Stimulated activated naive CD4-positive, alpha-beta T cell treated with Interleukin-2 at 50 U/mL for 16 hours (primary cell): ENCODE measurements at regions not wholly inside any gene's neighbourhood (a gene's known extent, or its start where the extent isn't known, plus 50 kb on each side); places are given as distances from the start of the nearest gene placed in this dataset.

Experiments
- DNase-seq: peaks from one replicate; lab custom pipeline; 2025; lab: John Stamatoyannopoulos, UW

DNA sequence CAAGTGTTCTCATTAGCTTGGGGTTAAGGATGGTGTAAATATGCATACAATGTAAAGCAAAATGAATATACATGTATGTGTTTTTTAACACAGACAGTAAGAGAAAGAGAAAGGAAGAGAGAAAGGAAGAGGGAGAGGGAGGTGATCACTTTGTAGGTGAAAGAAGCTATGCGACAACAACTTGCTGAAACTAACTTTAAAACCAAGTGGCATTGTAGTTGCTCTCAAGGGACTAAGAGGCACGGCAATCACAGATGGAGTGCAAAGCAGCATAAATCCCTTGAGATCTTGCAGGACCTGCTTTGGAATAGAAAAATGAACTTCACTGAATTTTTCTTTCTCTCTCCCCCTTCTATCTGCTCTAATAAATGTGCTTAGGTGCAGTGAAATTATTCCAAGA, 1665.0 kb upstream of the TENM3 start:
- DNase-seq = no peak

DNA sequence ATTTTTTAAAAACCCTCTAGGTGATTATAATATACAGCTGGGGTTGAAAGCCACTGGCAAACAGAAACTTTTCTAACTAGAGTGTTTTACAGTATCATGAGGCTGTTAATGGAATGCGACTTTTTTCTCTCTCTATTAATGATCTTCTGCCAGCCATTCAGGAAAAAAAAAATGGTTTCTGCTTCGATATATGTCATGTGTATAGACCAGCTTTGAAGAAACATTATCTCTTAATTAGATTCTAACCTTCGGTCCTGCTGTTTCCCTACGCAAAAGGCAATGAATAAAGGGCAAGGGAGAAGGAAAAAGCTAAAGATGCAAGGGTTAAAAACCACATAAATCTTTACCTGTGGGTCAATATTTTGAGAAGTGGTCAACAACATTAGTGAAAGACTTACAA, 1662.1 kb upstream of the TENM3 start:
- no peak for DNase-seq

DNA sequence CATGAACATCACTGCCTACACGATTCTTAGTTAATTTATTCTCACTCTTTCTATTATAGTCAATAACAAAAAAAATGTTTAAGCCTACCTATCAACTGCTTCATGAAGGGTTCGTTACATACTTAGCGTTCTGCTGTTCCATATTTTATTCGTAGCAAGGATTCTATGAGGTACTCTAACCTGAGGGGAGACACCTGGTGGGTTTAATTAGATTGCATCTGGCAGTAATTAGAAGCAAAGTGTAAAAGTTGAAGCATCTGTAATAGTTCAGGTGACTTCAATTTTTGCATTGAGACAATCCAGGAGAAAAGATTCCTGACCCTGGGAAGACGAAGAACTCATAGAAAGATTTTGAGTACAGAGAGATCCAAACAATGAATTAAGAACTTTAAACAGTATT, 1655.8 kb upstream of the TENM3 start:
- no peak for DNase-seq

DNA sequence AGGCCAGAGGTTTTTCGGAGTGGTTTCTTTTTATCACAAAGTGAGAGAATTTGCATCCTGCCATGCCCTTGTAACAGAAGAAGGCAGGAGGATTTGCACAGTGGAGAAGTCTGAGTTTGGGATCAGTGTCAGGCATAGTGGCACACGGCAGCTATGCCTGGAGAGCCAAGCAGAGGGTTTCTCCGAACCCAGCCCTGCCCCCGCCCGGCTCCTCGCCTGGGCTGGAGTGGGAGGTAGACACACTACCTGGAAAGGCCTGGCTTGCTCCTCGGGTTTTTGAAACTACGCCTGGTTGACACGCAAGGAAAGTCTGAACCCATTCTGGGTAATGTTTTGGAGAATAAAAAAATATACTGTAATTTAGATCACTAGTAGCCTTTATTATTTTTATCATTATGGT, 1653.6 kb upstream of the TENM3 start:
- DNase-seq = no peak

DNA sequence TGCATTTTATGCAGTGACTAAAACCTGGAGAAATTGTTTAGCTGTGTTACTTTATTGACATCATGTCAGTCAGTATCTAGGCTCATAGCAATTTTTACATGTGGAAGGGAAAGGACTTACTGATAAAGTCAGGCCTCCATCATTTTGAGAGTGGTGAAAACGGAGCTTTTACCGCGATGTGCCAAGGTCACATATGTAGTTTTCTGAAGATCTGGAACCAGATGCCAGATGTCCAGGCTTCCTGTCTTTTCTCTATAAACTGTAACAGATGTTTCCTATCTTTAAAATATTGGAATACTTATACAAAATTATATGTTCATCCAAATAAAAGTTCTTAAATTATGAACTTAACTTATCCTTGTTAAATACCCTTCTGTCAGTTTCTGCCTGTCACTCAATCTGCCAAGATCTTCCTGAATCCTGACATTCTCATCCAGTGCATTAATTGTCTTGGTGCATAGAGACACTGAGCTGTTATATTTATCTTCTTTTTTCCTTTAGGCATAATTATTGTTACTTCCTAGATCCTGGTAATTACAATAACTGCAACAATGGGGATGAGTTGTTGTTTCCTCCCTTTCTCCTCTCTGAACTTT, 1646.2 kb upstream of the TENM3 start:
- no peak for DNase-seq

DNA sequence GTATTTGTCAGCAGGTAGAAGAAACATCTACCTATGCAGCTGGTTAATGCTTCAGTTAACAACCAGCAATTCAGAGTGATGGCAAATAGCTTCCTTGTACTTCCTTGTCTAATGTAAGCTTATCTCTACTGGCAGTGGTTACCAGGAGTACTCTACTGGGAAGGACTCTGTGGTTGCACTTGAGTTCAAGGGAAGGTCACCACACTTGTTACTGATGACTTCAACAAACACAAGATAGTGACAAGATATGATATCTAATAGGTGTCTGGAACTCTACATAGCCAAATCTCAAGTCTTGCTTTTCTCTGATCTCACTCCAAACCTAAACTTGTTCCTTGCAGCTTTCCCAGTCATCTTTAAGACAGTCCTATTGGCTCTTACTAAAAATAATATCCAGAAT, 1644.9 kb upstream of the TENM3 start:
- no peak for DNase-seq

DNA sequence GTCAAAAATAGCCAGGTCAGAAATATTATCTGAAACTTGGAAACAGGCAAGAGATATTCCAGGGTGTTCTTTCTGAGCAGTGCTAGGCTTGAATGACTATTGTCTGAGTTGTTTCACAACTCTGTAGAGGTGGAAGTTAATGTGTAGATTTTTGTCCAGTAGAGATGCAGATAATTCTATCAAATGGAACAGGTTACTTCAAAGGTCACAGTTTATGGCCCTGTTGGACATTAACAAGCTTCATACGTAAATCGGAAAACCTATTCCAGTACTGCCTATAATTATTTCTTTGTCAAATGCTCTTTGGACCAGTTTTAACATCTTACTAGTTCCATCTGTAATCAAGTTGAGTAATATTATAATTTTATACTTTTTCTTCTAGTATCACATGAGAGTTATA, 1639.4 kb upstream of the TENM3 start:
- no peak for DNase-seq

DNA sequence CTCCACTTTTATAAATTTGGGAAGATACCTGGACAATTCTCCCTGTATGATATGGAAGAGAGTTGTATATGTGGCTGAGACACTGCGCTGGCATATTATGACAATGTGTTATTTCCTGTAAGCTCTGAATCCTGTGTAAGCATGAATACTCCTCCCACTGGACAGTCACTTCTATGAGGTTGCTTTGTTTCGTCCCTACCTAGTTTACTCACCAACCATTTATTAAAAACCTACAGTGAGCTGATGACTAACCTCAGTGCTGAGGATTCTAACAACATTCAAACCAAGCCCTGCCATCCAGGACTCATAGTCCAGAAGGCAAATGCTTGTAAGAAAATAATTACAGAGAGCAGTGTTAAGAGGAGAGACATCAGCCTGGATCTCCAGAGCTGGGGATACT, 1632.9 kb upstream of the TENM3 start:
- DNase-seq = no peak

DNA sequence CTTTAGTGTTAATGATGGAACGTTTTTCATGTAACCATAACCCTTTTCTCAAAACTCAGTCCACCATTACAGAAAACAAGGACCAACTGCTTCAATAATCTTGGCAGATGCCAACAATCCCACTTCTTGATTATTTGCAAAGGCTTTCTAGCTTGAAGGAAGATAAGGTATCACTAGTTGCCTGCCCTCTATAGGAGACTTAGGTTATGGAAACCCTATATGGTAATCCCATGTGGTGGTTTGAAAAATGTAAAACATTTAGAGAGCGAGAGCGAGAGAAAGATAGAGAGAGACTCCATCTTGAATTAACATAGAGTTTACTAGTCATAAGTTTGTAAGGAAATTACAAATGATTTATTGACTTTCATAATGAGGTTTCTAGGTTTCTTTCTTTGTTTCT, 1627.5 kb upstream of the TENM3 start:
- no peak for DNase-seq

DNA sequence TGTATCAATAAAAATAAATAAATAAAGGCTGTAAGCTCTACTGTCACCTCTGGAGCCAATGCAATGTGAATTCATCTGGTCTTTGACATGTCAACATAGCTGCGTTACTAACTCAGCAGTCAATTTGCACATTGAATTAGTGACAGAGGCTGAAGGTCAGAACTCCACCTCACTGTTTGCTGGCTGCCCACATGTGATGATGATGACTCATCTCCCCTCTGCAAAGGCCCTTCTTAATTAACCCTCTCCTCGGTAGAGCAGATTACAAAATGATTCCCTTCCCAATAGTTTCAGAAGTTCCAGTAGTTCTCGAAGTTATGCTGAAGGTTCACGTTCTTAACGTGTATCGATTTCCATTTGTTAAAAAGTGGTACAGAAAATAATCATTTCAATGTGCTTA, 1626.0 kb upstream of the TENM3 start:
- DNase-seq = no peak

DNA sequence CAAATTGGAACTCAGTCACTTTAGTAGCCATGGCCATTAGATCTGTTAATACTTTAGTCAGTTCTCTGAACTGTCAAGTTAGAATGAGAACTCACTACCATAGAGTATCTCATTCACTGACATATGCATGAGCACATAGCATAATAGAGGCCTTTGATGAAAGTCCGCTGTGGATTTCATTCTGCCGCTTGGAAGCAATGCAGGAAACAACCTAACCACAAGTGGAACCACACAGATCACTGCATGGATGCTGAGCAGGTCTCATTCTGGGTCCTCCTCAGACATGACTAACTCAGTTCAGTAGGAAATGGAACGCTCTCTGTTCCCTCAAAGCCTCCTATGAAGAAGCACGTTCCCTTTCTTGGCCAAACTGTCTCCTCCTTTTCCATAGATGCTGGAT, 1624.8 kb upstream of the TENM3 start:
- DNase-seq = no peak

DNA sequence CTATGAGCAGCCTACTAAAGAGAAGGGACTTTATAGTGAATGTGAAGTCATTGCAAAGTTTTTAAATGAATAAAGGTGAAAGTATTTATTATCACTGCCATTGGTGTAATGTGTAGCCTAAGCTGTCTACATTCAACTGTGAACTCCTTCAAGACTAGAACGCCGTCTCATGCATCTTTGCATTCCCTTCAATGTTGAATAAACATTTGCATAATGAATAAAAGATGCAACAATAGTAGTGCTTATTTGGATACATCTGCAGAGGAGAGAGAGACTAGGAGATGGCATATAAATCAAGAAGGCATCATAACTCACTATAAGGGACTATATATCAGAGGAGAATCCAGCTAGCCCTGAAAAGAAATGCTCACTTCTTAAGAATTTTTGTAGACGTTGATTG, 1623.8 kb upstream of the TENM3 start:
- no peak for DNase-seq

DNA sequence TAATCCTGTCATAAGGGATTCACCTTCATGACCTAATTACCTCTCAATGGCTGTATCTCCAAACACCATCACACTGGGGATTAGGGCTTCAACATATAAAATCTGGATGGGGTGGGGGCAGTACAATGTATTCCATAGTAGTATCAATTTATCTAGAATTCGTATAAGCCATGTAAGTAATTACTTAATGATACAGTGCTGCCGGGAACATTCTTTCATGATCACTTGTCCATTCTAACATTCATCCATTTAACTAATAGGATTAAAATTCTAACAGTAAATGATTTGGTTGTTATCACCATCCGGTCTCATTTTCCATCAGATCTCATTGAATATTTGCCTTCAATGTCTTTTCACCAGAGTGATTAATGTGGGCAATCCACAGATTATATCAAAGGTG, 1620.9 kb upstream of the TENM3 start:
- no peak for DNase-seq

DNA sequence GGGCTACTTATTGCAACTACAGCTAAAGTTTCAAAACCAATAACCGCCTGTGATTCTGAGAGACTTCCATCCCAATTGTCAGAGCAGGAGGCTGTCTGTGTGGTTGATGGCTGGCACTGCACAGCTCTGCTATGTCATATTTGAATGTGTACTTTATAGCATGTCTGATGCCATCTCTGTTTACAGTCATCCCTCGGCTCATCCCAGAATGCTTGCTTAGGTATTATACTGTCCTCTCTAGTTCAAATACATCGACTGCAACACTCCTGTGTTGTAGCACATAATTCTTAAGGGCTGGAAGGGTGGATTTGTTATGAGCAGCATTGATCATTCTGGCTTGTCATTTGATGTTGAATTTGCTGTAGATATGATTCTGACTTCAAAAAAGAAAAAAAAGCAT, 1617.5 kb upstream of the TENM3 start:
- no peak for DNase-seq

DNA sequence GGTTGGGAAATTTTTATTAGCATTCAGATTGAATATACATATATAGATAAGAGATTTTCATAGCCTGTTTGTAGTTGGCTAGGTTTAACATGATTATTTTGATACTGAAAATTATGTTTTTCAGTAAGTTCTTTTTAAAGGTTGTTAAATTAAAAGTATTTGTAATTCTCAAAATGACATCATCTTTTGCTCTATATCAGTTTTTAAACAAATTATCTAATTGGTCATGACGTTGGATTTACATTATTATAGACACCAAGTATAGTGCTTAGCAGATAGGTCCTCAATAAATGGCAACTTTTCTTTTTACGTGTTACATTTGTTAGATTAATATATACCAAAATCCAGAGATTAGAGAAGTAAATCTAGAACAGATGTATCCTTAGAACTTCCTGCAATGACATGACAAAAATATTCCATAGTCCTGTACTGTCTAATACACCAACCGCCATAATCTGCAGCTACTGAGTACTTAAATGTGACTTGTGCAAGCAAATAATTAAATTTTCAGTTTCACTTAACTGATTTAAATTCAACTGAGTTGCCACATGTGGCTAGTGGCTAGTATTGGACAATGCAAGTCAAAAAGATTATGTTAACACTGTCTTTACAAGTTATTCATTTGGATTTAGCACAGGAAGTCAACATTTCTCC, 1613.1 kb upstream of the TENM3 start:
- DNase-seq = no peak

DNA sequence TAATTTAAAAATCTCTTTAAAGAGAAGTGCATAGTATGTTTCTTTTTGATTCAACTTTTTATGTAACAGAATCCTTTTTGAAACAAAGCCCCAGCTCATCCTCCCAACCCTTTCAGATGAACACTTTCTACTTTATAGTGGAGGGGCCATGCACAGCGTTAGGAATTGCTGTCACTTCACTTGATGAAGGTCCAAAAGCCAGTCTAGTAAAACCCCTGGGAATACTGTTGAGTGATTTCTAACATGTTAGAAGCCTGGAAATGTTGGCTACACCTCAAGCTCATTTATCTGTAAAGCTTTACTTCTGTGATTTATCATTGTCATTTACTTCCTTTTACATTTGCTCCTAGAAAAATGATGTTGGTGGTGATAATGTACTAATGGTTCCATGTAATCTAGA, 1608.9 kb upstream of the TENM3 start:
- no peak for DNase-seq

DNA sequence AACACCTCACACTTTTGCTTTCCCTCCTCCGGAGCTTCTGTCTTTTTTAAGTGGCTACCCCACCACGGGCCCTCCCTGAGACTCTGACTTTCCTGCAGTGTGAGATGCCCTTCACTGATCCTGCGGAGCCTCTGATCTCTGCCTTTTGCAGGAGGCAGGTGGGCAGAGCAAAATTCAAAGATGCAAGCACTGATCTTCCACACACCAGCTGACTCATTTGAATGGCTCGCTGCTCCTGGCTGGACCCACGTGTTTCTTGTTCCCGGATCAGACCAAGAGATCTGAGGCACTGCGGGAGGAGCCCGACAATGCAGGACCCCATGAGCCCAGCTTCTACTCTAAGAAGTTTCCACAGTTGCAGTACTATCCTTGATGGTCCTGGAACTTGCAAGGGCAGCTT, 1607.9 kb upstream of the TENM3 start:
- DNase-seq = no peak

DNA sequence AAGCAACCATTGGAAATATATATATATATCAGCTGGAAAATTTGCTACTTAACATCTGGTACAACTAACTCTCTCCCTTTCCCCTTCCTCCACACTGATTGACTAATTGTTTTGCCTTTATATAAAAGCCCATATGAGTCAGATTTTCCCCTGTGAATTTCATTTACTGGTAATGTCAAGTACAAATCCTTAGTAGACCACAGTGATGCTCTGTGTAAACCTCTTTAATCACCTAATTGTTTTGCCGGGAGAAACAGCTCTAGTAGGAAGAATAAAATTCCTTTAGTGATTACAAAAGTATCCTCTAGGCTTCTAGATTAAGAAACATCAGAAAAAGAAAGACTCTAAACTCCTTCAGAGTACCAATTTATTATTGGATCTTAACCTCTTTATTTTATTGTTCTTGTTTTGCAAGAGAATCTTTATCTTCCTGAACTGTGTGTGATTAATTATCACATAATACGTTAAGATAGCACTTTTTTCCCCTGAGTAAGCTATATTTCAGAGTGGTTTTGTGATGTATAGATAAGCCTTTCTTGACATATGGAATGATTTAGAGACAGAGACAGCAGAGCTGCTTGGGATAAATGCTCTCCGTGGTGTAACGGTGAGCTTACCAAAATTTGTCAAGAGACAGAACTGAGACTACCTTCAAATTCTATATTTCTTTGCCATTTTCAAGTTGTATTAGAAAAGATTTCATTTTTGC, 1606.4 kb upstream of the TENM3 start:
- DNase-seq = no peak

DNA sequence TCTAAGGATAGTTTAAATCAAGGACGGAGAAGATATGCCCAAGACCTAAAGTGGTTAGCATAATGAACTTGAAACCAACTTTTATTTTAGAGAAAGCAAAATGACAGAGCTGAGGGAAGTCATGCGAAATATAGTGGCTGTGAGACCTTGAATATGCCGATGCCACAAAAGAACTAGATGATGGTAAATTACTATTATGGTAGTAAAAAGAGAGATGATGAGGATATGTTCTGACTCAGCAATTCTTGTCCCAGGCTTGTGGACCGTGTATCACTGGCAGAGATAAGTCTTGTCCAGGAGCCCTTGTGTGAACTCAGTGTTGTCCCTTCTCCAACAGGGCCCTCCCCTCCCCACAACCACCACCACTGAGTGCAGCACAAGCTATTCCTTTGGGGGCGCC, 1605.6 kb upstream of the TENM3 start:
- DNase-seq = no peak

DNA sequence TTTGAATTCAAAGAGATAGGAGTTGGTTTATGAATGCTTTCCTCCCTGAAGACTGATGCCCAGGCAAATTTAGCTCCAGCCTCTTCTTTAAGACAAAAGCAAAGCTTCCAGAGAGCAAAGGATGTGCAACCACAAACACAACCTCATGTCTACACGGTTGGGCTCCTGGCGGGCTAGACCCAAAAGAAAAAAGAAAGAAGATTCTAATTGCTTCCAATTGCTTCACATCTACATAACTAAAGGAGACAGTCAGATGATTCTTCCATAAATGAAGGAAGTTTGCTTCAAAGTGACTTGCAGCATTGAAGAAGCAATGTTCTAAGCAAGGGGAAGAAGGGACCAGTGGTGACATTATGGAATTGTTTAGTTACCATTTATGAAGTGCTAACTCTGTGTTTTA, 1603.0 kb upstream of the TENM3 start:
- no peak for DNase-seq

DNA sequence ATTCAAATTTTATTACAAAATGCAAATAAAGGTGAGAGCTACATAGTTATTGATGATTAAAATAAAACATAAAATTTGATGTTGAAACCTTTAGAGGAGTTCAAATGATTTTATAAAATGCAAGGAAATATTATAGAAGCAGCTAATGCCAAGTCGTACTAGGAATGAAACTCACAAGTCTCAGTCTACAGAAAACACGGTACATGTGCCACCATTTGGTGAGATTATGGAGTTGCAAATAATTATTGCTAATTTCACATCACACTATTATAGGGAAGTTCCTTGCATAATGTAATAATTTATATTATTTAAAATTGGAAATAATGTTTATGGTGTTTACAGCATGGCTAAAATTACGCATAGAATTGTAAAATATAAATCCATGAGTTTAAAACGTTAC, 1601.7 kb upstream of the TENM3 start:
- no peak for DNase-seq

DNA sequence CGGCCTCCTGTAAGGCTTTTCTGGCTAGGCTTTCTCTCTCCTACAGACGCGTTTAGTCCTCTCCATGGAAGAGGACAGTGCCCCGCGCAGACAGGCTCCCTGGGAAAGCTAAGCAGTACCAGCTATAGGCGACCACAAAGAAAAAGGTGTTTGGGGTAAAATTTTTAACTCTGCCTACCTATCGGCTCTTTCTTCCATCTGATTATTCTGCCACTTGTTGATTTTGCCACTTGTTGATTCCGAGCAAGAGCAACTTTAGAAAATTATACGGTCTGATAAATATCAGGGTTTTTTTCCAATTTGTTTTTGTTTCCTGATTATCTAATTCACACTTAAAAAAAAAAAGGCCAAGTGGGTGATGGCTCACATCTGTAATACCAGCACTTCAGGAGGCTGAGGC, 1600.5 kb upstream of the TENM3 start:
- no peak for DNase-seq

DNA sequence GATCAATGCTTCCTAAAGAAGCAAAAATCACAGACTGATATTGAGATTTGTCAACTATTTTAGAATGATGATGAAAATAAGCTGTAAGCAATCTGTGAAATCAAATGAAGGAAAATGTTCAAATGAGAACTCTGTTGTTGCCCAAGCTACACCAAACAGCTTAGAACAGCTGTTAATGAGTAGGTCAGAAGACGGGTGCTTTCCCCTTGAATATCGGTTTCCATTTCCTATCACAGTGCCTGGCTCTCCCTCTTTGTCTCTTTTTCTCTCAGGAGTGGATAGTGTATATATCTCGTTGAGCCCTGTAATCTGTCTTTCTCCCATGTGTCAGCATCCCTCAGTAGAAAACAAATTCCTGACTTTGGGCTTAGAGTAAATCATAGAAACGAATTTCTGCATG, 1592.9 kb upstream of the TENM3 start:
- no peak for DNase-seq

DNA sequence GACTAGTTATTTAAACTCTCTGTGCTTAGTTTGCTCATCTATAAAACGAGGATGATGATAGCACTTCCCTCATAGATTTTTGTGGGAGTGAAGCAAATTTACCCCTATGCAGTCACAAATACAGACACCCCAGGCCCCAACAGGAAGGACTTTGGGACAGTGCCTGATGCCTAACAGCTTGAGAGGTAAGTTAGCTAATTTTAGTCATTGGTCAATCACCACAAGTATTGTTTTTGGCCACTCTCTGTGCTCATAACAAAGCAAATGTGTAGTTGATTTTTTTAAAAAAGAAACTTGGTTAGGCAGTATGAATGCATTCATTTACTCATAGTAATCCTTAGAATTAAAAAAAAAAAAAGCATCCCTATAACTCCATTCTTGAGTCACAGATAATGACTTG, 1590.7 kb upstream of the TENM3 start:
- no peak for DNase-seq
